Caco-2 (cell line): ENCODE measurements at regions not wholly inside any gene's neighbourhood (a gene's known extent, or its start where the extent isn't known, plus 50 kb on each side); places are given as distances from the start of the nearest gene placed in this dataset.
A peak's percentile ranks its signal among the peaks of the same experiment; 100 is the strongest.
"Not testable (repeated sequence)": the region's sequence is repeated elsewhere in the genome, so short reads cannot be mapped to it uniquely, and the experiment has no call there.

ENCODE experiments used
- BruUV-seq: library from RNA; stranded (reverse); fragments of 400-500 nt; replicated peaks from 2 replicates; lab custom pipeline; 2021; lab: Mats Ljungman, UMichigan
- CTCF ChIA-PET: fragments of 300-600 bp; sonication (Branson Sonifier 250); formaldehyde crosslinking; loops from one replicate; lab custom pipeline; 2022; ENCODE audit warnings: antibody characterized with exemption; lab: Charles Lee
- POLR2A ChIA-PET: fragments of 300-600 bp; sonication (Branson Sonifier 250); formaldehyde crosslinking; loops from one replicate; lab custom pipeline; 2022; ENCODE audit warnings: antibody characterized with exemption; lab: Charles Lee
- DNase-seq, 2 experiments: peaks; one replicate each; pipeline versions ENCODE4 v3.0.0 to v3.0.0-alpha.2; 2020 to 2022
- H3K27me3 ChIP-seq: replicated peaks from 2 replicates; pipeline ENCODE4 v1.6.0; 2011; ENCODE audit warnings: low read length; ENCODE audit not compliant: control insufficient read depth, insufficient read depth
- H3K36me3 ChIP-seq: 2 replicates; pipeline ENCODE4 v1.5.1; 2011; ENCODE audit warnings: low read length; ENCODE audit not compliant: control insufficient read depth, insufficient read depth
- H3K4me1 ChIP-seq: fragments of 250-450 bp; sonication (Bioruptor Pico); 2 replicates; pipeline ENCODE4 v1.5.1; 2020; ENCODE audit warnings: mild to moderate bottlenecking
- H3K4me3 ChIP-seq: 2 replicates; pipeline ENCODE4 v1.5.1; 2011; ENCODE audit warnings: low read depth, mild to moderate bottlenecking, control low read depth, low read length
- H3K9me3 ChIP-seq: fragments of 250-450 bp; sonication (Bioruptor Pico); 2 replicates; pipeline ENCODE4 v1.5.1; 2020; ENCODE audit warnings: mild to moderate bottlenecking, moderate library complexity
- H3K27ac Mint-ChIP-seq: one replicate; pipeline ENCODE4 v1.8.0; 2022; ENCODE audit warnings: mixed read lengths; ENCODE audit not compliant: unreplicated experiment
- H3K27me3 Mint-ChIP-seq: one replicate; pipeline ENCODE4 v1.8.0; 2022; ENCODE audit warnings: mixed read lengths; ENCODE audit not compliant: insufficient read depth, unreplicated experiment
- H3K36me3 Mint-ChIP-seq: one replicate; pipeline ENCODE4 v1.8.0; 2022; ENCODE audit warnings: mild to moderate bottlenecking, mixed read lengths; ENCODE audit not compliant: insufficient read depth, unreplicated experiment
- H3K4me1 Mint-ChIP-seq: one replicate; pipeline ENCODE4 v1.8.0; 2022; ENCODE audit warnings: low read depth, mixed read lengths; ENCODE audit not compliant: unreplicated experiment
- H3K4me3 Mint-ChIP-seq: one replicate; pipeline ENCODE4 v1.8.0; 2022; ENCODE audit warnings: mild to moderate bottlenecking, moderate library complexity, mixed read lengths; ENCODE audit not compliant: unreplicated experiment
- H3K9me3 Mint-ChIP-seq: one replicate; pipeline ENCODE4 v1.8.0; 2022; ENCODE audit warnings: mixed read lengths; ENCODE audit not compliant: unreplicated experiment
- CTCF ChIP-seq, 2 experiments: fragments of 200-600 bp in 1 of 2; IDR thresholded peaks; 1 replicate in 1 of 2; 2 replicates in 1 of 2; pipeline versions ENCODE4 v1.5.1 to v1.8.0; 2011 to 2022; ENCODE audit warnings: antibody characterized with exemption in 1 of 2, control low read depth in 1 of 2, inconsistent platforms in 1 of 2, low read depth in 1 of 2, low read length in 1 of 2, mild to moderate bottlenecking in 1 of 2, moderate library complexity in 1 of 2; ENCODE audit not compliant: insufficient read depth in 1 of 2, severe bottlenecking in 1 of 2, unreplicated experiment in 1 of 2
- intact Hi-C: fragments of 100-400 bp; cut with micrococcal nuclease; formaldehyde crosslinking; loops from one replicate; pipeline ENCODE4 v1.10.0; 2022; ENCODE audit not compliant: unreplicated experiment

- Histone ChIP-seq H3K4me3 (no peak overlapping the region), H3K36me3 (no peaks in the 10 kb centered on the region), H3K27me3 (no peaks in the 10 kb centered on the region), H3K4me1 (no peaks in the 10 kb centered on the region), H3K9me3 (no peaks in the 10 kb centered on the region)
- H3K4me3 Mint-ChIP-seq: no peak overlapping the region
- H3K27me3 Mint-ChIP-seq: no peaks in the 10 kb centered on the region
- intact Hi-C loops: no loop called here
- ChIA-PET POLR2A (no interaction called here), CTCF (no interaction called here)
- no peaks in the 10 kb centered on the region for H3K36me3 Mint-ChIP-seq
- H3K27ac Mint-ChIP-seq: no peak overlapping the region
- no peak for TF ChIP-seq CTCF (IDR thresholded peaks at IDR 0.05; ENCODE audit: insufficient read depth in 1 of 2, low read depth in 1 of 2, low read length in 1 of 2, severe bottlenecking in 1 of 2, unreplicated experiment in 1 of 2)
- BruUV-seq: no TSS peak
- no peak for DNase-seq
- peaks cover 2% of the 10 kb centered on the region for H3K9me3 Mint-ChIP-seq
- H3K4me1 Mint-ChIP-seq: no peaks in the 10 kb centered on the region
Measured at GRCh38 chr13:53301449-53301848, 272.8 kb downstream of the OLFM4 start.

- H3K36me3 Mint-ChIP-seq, H3K36me3 ChIP-seq, BruUV-seq, H3K9me3 ChIP-seq, intact Hi-C loops, H3K27me3 Mint-ChIP-seq, DNase-seq, H3K4me3 ChIP-seq, H3K4me1 ChIP-seq, CTCF ChIA-PET, H3K4me3 Mint-ChIP-seq, H3K4me1 Mint-ChIP-seq, H3K27me3 ChIP-seq, H3K27ac Mint-ChIP-seq, POLR2A ChIA-PET: not testable (repeated sequence)
- peaks cover 19% of the 10 kb centered on the region for H3K9me3 Mint-ChIP-seq
Measured at GRCh38 chr13:53305419-53305818, 276.8 kb downstream of the OLFM4 start.

GRCh38 chr13:53310786-53311185 lies 282.2 kb downstream of the OLFM4 start:
- no peak overlapping the region for H3K4me3 Mint-ChIP-seq
- no TSS peak for BruUV-seq
- Histone ChIP-seq H3K4me1 (no peaks in the 10 kb centered on the region; the same call in 1 of the 2 replicates), H3K27me3 (no peaks in the 10 kb centered on the region), H3K4me3 (no peak overlapping the region), H3K36me3 (no peaks in the 10 kb centered on the region), H3K9me3 (no peaks in the 10 kb centered on the region)
- H3K36me3 Mint-ChIP-seq: no peaks in the 10 kb centered on the region
- peaks cover 24% of the 10 kb centered on the region for H3K4me1 Mint-ChIP-seq
- DNase-seq: no peak
- no peak overlapping the region for H3K27ac Mint-ChIP-seq
- CTCF ChIA-PET: interaction anchor here (1.4 kb wide), 1 partner anchor 60 kb away, joined by 5 read pairs; no protein-coding TSS in a partner anchor
- H3K27me3 Mint-ChIP-seq: no peaks in the 10 kb centered on the region
- peaks cover 19% of the 10 kb centered on the region for H3K9me3 Mint-ChIP-seq
- POLR2A ChIA-PET: no interaction called here
- no peak for TF ChIP-seq CTCF (IDR thresholded peaks at IDR 0.05; ENCODE audit: insufficient read depth in 1 of 2, low read depth in 1 of 2, low read length in 1 of 2, severe bottlenecking in 1 of 2, unreplicated experiment in 1 of 2)
- intact Hi-C loops: no loop called here

GRCh38 chr13:53311561-53311960 lies 282.9 kb downstream of the OLFM4 start:
- no peaks in the 10 kb centered on the region for H3K9me3 ChIP-seq
- ChIA-PET POLR2A (no interaction called here), CTCF (interaction anchor here (1.4 kb wide), 1 partner anchor 61 kb away, joined by 5 read pairs; no protein-coding TSS in a partner anchor)
- Mint-ChIP-seq H3K4me1 (peaks cover 24% of the 10 kb centered on the region), H3K27ac (no peak overlapping the region), H3K27me3 (peaks cover 1% of the 10 kb centered on the region), H3K4me3 (no peak overlapping the region), H3K9me3 (peaks cover 15% of the 10 kb centered on the region), H3K36me3 (no peaks in the 10 kb centered on the region)
- H3K27me3 ChIP-seq: no peaks in the 10 kb centered on the region
- no peaks in the 10 kb centered on the region for H3K36me3 ChIP-seq
- no peak for DNase-seq
- no peak overlapping the region for H3K4me3 ChIP-seq
- BruUV-seq: no TSS peak
- peak in 1 of 2 experiments; percentile 14 for TF ChIP-seq CTCF (IDR thresholded peaks at IDR 0.05; ENCODE audit: insufficient read depth in 1 of 2, low read depth in 1 of 2, low read length in 1 of 2, severe bottlenecking in 1 of 2, unreplicated experiment in 1 of 2)
- intact Hi-C loops: no loop called here
- no peaks in the 10 kb centered on the region; the same call in 1 of the 2 replicates for H3K4me1 ChIP-seq
